COR-L47 (cell line): ENCODE measurements at regions not wholly inside any gene's neighbourhood (a gene's known extent, or its start where the extent isn't known, plus 50 kb on each side); places are given as distances from the start of the nearest gene placed in this dataset.

Experiments used
- DNase-seq: peaks from one replicate; lab custom pipeline; 2025; lab: John Stamatoyannopoulos, UW

DNA sequence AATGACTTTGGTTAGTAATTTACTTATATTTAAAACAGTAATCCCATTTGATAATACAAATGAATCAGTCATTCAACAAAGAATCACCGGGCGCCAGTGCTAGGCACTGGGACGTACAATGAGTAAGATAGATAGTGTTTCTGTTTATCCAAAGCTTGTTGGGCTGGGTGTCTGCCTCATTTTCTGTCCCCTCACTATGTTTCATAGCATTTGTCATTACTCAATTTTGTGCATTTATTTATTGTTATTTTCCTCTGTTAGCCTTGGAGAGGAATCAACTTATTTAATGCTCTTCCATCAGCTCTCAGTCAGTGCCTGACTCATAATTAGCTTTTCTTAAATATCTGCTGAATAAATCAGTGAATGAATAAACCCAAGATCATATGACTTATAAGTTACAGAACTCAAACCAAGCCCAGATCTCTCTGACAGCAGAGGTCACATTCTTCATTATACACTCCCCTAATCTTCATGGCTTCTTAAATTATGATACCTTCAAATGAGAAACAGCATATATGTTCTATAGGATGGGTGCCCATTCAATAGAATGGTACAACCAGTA lies 86.2 kb downstream of the TSPAN8 start:
- DNase-seq = no peak

DNA sequence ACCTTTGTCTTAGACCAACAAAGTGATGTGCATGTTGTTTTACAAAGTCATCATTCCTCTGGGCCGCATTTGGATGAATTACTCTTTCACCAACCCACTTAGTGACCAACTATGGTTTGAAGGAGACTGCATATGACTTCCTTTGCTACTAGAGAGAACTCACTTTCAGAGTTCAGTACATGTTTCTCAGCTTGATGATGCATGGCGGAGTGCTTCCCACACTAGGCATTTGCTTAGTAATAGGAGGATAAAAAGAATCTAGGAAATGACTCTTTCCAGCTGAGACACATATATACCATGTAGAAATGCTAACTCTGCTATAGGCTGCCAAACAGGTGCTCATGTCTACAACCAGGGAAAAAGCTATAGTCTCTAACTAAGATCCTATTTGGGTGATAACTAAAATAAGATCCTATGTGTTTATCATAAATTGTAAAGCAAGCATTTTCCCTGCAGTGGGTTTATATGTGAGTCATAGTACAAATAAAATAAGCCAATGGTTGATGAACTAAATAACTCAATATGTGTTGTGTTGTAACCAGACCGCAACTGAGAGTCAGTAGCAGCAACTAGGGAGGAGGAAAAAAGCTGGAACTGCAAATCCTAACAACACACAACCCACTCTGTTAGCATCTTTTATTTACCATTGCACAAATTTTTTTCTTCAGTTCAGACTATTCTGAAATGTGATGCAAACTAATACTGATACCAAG lies 87.2 kb downstream of the TSPAN8 start:
- no peak for DNase-seq

DNA sequence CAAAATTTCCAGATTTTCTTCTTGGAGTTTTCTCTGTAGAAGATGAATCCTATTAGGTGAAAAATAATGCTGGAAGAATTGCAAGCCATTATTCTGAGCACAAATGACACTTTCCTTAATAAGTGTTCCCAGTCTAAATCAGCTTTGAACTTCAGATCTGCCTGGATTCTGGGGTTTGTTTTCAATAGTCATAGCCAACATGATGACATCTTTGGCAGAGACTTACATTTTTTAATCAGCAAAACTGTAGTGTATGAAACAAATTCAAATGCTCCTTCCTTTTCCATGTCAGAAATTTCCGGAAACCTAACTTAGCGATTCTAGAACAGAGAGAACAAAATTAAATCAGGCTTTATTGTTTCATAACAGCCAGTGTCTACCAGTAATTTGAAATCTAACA lies 88.5 kb downstream of the TSPAN8 start:
- DNase-seq = no peak

DNA sequence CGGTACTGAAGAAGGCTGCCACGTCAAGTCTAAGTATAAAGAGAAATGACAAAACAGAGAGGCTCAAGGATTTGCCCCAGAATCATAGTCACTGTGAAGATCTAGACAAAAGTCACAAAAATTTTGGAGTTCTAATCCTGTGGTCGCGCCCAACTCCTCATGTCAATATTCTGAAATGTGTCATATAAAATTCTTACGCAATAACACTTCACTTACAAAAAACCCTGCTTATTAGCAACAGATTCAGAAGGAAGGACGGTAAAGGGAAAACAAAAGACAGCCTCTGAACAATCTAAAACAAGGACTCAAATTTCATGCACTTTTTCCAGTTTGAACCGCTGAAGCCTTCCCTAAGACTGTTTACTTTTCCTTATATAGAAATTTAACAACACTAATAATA lies 94.7 kb downstream of the TSPAN8 start:
- no peak for DNase-seq

DNA sequence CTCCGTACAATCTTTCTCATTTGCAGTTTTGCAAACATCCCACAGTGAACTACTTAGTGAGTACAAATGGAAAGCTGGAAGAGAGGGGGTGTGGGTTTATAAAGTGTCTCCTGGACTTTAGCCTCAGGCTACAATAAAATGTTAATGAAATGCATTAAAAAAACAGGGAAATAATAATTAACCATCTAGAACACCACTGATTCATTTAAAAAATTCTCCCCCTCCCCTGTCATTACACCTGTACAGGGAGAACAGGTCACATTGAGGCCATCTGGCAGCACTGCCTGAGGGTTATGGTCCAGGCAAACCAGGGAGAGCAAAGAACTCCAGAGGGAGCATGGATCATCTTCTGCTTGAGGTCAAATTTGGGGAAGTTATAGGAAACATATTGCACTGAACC lies 96.3 kb downstream of the TSPAN8 start:
- DNase-seq = no peak

DNA sequence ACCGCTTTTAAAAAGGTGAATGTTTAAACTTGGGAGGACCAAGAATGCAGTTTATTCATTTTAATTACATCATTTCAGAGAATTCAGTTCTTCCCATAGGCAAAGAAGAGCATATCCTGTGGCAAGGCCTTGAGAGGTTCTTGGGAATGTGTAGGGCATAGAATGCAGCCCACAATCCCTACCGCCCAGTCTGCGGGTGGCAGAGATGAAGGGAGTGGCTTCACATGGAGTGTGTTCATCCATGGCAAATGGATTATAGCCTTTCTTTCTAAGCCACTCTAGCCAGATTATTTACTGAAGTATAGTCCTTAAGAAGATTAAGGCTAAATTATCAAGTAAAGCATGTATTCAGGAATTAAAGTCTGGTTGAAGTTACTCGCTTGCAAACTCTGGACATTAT lies 97.4 kb downstream of the TSPAN8 start:
- no peak for DNase-seq

DNA sequence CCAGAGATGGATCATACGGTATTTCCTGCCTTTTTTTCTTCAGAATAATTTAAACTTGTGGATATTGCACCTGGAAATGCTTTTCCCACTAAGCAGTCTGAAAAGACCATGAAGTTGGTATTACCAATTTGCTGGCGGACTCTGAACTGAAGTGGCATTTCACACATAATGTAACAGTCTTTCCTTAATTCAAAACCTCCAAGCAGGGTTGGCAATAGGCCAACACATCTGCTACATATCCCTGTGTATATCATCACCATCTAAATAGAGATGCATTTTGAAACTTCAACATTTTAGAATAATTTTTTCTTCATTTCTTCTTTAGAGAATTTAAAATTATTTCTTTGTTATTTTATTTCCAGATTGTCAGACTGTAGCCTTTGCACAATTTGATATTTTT lies 100.5 kb downstream of the TSPAN8 start:
- peak; percentile 21 for DNase-seq

DNA sequence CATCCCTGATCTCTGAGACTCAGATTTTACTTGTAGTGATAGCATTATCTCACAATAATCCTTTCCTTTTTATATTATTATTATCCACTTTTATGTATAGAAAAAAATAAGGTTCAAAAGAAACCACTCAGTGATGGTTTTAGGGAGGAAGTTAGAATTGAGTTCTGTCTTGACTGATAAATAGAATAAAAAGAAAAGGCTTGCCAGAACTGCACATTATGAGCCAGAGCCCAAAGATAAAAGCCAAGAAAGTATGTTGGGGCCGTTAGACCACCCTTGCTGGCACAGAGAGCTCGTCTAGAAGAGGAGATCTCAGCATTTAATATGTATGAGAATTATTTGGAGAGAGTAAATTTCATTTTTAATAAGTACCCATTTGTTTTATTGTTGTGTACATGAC lies 103.2 kb downstream of the TSPAN8 start:
- no peak for DNase-seq

DNA sequence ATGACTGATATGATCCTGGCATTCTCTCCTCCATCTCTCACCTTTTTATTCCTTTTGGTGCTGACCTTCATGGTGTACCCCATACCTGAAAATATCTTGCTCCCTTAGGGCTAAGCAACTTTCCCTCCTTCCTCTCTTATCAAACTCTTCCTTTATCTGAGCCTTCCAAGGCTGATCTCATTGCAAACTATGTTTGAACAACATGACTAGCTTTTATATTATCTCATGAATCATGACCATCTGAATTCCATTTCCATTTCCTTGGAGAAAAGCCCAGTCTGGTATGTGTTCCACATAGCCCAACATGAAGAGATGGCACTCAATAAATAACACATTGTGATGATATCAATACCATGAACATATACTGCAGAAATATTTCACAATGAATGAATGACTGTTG lies 111.6 kb downstream of the TSPAN8 start:
- no peak for DNase-seq

DNA sequence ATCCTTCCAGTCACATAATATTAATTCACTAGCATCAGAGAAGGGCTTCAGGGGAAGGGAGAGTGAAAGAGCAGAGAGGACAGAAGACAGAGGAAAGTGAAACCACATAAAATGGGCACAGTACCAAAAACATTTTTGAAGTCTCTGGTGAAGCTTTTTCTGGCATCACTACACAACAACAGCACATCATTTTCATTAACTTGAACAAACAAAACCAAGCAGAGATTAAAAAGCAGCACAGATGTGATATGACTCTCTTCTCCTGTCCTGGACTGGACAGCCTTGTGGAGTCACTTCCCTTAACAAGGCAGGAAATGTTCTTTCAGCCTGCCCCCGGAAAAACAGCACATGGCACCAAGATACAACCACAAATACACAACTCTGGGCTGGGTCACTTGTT lies 112.0 kb downstream of the TSPAN8 start:
- DNase-seq = peak; percentile 11

DNA sequence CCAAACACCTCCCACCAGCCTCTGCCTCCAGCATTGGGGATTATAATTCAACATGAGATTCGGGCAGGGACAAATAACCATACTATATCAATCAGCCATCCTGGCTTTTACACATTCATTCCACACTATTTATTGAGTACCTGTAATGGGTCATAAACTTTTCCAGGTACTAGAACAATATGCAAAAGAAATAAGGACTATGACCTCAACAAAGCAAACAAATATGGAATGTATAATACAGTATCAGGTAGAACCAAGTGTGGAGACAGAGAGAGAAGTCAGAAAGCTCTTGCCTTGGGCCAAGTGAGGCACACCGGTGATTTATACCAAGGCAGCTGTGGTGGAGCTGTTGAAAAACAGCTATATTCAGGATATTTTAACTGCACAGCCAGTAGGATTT lies 116.3 kb downstream of the TSPAN8 start:
- no peak for DNase-seq

DNA sequence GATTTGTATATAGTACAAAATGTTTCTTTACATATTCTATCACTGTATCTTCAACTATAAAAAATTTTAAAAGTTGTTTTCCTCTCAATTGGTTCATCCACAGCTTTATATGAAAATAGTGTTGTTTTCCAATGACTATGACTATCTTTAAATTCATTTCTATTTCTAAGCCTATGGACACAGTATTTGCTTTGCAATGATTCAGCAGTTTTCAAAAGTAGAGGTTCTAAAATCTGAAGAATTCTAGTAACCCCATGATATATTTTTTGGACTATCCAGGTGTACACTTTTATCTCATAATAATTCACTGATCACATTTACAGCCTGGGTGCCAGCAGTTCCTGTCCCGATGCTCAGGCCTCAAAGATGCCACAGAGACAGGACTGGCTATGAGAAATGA lies 118.4 kb upstream of the PTPRR start:
- no peak for DNase-seq

DNA sequence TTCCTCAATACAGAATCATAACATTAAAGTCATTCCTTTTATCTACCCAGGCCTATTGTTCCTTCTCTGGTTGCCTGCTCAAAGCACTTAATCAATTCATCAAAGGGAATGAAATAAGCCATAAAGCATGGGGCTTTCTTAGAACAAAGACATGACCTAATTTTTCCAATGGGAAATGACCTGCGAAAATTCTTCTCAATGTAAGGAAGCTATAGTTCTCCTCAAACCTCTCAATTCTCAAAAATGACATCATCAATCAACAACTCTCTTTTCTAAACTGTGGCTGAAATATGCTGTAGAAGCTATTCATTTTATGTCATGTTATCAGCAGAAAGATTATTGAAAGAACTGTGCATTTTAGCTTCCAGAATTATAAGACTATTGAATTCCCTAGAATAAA lies 116.0 kb upstream of the PTPRR start:
- no peak for DNase-seq

DNA sequence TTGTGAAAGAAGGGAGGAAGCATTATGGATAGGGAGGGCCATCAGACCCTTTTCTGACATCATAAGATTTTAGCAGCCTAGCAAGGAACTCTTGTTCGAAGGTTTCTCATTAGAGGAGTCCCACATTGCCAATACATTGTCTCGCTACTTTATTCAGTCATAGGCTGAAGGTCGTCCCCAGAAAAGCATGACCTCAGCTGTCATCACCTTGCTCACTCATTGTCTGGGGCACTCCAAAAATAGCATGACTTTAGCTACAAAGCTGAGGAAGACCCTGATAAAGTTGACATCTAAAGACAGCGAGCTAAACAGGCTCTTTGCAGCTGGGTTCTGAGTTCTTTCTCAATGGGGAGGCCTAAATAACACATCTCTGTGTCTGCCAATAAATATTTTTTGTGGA lies 112.4 kb upstream of the PTPRR start:
- DNase-seq = no peak

DNA sequence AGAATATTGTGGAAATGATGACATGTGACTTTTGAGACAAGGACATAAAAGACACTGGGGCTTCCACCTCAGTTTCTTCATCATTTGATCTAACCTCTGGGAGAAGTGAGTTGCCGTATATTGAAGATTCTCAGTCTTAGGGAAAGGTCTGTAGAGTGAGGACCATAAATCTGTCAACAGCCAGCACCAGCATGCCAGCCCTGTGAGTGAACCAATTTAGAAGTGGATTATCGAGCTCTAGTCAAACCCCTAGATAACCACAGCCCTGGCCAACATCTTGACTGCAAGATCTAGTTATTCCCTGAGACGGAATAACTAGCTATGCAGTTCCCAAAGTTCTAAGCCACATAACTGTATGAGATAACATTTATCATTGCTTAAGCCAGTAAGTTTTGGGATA lies 108.8 kb upstream of the PTPRR start:
- DNase-seq = no peak

DNA sequence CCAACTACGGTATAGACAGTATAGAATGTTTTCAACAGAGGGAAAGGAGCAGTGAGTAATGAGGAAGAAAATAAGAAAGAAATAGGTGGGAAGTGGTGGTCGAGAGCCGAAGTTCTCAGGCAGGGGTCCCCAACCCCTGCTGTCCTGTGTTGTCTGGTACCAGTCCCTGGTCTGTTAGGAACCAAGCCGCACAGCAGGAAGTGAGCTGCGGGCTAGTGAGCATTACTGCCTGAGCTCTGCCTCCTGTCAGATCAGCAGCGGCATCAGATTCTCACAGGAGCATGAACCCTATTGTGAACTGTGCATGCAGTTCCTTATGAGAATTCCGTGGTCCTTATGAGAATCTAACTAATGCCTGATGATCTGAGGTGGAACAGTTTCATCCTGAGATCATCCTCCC lies 107.3 kb upstream of the PTPRR start:
- DNase-seq = no peak

DNA sequence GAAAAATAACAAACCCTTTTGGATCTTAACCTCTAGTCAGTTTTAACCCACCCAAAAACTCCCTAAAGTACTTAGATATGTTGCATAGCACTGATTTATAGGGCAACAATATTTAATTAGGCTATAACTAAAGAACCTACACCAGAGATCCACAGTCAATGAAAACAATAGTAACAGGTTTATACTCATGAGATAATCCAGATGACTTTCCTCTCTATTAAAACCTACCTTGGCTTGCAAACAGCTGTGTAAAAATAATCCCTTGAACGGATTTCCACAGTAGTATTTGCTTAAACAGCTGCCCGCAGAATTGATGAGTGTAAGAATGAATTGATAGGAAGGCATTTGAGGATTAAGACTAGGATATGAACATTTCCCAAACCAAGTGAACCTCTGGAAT lies 104.3 kb upstream of the PTPRR start:
- DNase-seq = no peak

DNA sequence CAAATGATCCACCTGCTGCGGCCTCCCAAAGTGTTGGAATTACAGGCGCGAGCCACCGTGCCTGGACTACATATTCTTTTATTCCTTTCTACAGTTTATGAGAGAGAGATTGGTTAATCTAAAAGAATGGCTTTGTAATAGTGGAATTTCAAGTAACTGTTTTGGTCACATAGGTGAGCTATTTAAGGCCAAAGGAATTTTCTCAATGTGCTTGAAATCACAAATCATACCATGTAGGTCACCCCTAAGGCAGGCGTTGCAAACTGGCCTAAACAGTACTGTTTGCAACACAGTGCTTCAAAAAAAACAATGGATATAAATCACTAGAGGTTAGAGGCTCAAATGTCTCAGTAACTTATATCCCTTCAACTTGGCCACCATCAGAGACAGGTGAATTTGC lies 103.7 kb upstream of the PTPRR start:
- DNase-seq = no peak

DNA sequence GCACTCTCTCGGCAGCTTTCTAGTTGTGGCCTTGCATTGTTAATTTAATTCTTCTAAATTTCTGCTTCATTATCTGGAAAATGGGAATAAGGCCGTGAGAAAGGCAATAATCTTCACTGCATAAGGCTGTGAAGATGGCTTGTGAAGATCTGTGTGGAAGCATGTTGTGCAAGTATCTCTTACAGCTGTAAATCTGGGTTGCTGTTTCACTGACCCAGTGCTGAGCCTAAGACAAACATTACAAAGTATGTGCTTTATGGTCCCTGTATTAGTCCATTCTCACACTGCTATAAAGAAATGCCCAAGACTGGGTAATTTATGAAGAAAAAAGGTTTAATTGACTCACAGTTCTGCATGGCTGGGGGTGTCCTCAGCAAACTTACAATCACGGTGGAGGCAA lies 101.0 kb upstream of the PTPRR start:
- DNase-seq = no peak

DNA sequence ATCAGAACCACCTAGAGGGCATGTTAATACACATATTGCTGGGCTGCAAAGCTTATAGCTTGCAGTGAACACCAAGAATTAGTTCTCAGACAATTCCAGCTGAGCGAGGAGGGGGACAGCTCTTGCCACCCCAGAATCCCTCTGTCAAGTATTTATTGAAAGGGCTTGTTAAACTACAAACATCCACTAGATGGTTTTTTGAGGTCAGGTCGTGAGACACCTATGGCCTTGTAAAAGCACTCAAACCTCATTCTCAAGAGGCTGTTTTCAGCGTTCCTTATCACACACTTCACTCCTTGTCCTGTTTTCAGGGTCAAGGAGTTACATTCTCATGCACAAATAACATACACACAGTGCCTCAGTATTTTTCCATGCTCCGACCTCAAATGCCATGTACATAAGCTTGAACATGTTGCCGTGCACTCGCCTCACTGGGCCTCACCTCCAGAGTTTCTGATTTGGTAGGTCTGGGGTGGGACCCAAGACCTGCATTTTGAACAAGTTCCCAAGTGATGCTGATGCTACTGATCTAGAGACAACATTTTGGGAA lies 98.8 kb upstream of the PTPRR start:
- no peak for DNase-seq

DNA sequence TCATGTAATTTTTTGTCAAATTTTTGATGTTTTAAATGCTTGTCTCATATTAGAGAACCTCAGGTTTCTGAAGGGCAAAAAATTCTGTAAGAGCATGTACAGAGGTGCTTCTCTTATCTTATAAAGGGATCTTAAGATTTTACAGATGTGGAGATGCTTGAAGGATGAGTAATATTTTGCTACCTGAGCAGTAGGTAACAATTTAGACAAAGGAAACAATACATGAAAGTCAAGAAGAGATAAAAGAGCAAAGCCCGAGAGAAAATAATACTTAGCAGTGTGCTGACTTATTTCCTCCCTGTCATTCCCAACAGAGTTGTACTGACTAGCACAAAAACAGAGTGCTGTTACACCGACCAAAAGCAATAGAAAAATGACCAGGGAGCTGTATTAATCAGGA lies 98.1 kb upstream of the PTPRR start:
- DNase-seq = no peak

DNA sequence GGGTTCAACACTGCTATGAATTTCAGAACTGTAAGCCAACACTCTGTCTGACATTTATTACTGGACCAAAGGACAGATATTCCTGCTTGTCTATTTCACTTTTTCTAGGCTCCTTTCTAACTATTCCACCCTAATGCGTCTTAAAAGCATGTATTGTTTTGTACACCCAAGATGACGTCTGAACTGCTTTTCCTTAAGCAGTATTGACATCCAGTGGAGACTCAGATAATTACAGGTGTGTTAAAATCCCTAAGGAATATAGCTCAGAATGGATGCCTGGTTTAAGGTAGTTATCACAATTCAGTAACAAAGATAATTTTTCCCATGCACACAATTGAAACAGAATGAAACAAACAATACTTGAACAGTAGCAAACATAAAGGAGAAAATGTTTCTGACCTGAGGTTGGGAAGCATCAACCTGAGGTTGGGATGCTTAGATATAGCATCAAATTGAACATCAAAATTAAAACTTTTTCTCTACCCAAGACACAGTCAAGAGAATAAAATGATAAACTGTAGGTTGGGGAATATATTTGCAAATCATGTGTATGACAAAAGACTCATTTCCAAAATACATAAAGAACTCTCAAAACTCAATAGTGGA lies 93.7 kb upstream of the PTPRR start:
- DNase-seq = peak; percentile 58

DNA sequence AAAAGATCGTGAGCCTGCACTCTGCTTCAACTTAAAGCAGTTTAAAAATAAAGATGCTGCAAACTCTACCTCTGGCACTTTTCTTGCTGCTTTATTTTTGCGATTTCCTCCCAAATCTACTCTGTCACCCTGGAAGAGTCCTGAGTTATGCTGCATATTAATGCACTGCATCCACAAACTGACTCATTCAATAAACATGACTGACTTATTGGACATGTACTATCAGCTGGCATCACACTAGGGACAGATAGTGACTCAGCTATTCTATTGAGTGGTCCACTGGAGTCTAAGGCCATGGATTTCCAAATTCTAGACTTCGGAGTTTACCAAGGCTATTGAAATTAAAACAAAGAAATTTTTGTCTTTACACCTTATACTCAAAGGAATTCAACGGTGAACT lies 90.7 kb upstream of the PTPRR start:
- no peak for DNase-seq

DNA sequence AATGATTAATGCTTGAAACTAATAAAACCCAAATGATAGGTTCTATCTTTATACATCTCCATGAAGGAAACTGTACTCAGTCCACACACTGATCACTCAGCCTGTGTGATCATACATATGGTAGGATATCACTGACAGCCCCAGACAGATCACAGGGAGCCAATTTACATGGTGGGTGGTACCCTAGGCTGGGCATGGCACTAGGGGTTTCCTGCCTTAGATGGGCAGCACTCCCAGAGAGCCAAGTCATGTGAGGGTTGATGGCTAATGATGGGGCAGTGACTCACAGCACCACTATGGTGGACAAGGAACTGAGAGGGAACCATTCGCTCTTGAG lies 89.6 kb upstream of the PTPRR start:
- DNase-seq = no peak
